Adrenal gland (tissue), 9 donors: ENCODE measurements at regions not wholly inside any gene's neighbourhood (a gene's known extent, or its start where the extent isn't known, plus 50 kb on each side); places are given as distances from the start of the nearest gene placed in this dataset.

Source experiments
- DNase-seq, 7 donors: peaks; one replicate each; pipeline ENCODE4 v3.0.0-alpha.2; 2019 to 2020
- H3K27ac ChIP-seq, 5 donors: fragments of 200-600 bp; sonication (generic) in 4 of 5; 1 replicate in 3 of 5; 2 replicates in 2 of 5; pipeline versions ENCODE4 v1.5.1 to v1.8.0; 2016 to 2020; ENCODE audit warnings: mild to moderate bottlenecking in 1 of 5
- H3K27me3 ChIP-seq: fragments of 200-600 bp; 2 replicates; pipeline ENCODE4 v1.8.0; 2021
- H3K36me3 ChIP-seq, 2 donors: fragments of 200-600 bp; replicated peaks in 1 of 2; 1 replicate in 1 of 2; 2 replicates in 1 of 2; pipeline versions ENCODE4 v1.5.1 to v1.8.0; 2018 to 2022
- H3K4me1 ChIP-seq, 2 donors: fragments of 200-600 bp; replicated peaks in 1 of 2; 1 replicate in 1 of 2; 2 replicates in 1 of 2; pipeline versions ENCODE4 v1.5.1 to v1.8.0; 2018 to 2021
- H3K4me3 ChIP-seq, 4 donors: fragments of 200-600 bp; sonication (generic) in 3 of 4; one replicate each; pipeline ENCODE4 v1.5.1; 2016 to 2018
- H3K9me3 ChIP-seq, 3 donors: fragments of 200-600 bp; sonication (generic) in 1 of 3; replicated peaks in 1 of 3; 1 replicate in 2 of 3; 2 replicates in 1 of 3; pipeline versions ENCODE4 v1.5.1 to v1.8.0; 2016 to 2021
- CTCF ChIP-seq, 6 experiments: fragments of 450-650 bp in 4 of 6; fragments of 200-600 bp in 2 of 6; sonication (generic) in 1 of 6; IDR thresholded peaks; 1 replicate in 5 of 6; 2 replicates in 1 of 6; pipeline versions ENCODE4 v1.5.1 to v1.8.0; 2016 to 2021; ENCODE audit warnings: antibody characterized with exemption in 6 of 6, mild to moderate bottlenecking in 2 of 6, moderate library complexity in 1 of 6
- POLR2A ChIP-seq, 2 donors: fragments of 450-650 bp; IDR thresholded peaks; one replicate each; pipeline ENCODE4 v1.6.1; 2017; ENCODE audit warnings: antibody characterized with exemption in 2 of 2, mild to moderate bottlenecking in 2 of 2, moderate library complexity in 1 of 2
- WGBS, 4 donors: extraction: QIAGEN DNeasy Blood & Tissue Kit in 2 of 4; methylation state at CpG; one replicate each; pipeline versions ENCODE4 v1.1.5 to v1.1.7; 2013 to 2017; 5-methylcytosine and 5-hydroxymethylcytosine counted together
- intact Hi-C, 2 donors: fragments of 100-400 bp; cut with DNase I; formaldehyde crosslinking; loops; one replicate each; pipeline versions ENCODE4 v1.14.1 to v1.15.0; 2022 to 2023
- donor health status: healthy with polysubstance abuse.
- donor health status: Bipolar disorder and iron deficiency.
- donor health status: DM: yes; HTN: yes; CAD: no.
- donor health status: DM: no; HTN: no; CAD: no.
- donor health status: DM: no; HTN: no; CAD: no.

DNA sequence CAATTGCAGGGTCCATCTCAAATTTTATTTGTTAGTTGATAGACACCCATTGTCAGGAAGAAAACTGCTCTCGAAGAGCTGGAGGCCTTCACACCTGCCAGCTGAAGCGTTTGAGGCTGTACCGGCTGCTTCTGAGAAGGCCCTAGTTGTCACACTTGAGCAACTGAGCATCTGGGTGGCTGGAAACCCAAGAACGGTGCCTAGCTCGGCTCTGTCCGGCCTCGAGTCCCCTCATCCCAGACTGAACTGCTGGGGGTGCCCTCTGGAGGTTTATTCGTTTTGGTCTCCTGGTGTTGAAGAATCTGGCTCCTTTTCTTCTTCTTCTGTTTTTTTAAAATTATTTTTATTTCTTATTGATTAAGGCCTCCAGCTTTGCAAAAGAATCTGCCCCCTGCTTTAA, 59.3 kb upstream of the EXOC6 start:
- intact Hi-C loops = no loop called here
- Histone ChIP-seq H3K36me3 (no peaks in the 10 kb centered on the region), H3K4me3 (no peak overlapping the region), H3K4me1 (no peaks in the 10 kb centered on the region), H3K27me3 (no peaks in the 10 kb centered on the region), H3K27ac (no peak overlapping the region), H3K9me3 (no peaks in the 10 kb centered on the region)
- TF ChIP-seq CTCF (IDR thresholded peaks at IDR 0.05) (no peak), POLR2A (IDR thresholded peaks at IDR 0.05) (no peak)
- 89 to 94% (median 91%) methylated on average over 5 to 8 of the region's 8 CpGs for WGBS, 4 donors
- DNase-seq = no peak

DNA sequence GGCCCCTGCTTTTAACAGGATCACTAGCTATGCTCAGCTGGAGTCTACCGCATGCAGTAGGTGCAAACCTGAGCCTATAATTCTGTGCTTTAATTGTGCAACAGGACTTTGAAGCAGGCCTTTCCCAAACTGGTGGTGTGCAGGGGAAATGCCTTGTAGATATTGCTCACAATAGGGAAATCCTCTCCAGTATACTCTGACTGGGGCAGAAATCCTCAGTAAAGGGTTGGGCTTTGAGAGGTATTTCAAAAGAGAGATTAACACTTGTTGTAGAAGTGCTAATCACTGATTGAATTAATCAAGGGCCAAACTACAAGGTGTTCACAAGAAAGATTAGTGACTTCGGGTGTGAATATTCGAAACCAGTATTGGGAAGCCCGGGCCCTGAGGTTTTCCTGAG, 58.5 kb upstream of the EXOC6 start:
- 66 to 77% (median 72%) methylated on average over 3 to 4 of the region's 4 CpGs for WGBS, 4 donors
- no peaks in the 10 kb centered on the region for H3K4me1 ChIP-seq
- H3K27ac ChIP-seq = no peak overlapping the region
- TF ChIP-seq CTCF (IDR thresholded peaks at IDR 0.05) (no peak), POLR2A (IDR thresholded peaks at IDR 0.05) (no peak)
- intact Hi-C loops = no loop called here
- no peaks in the 10 kb centered on the region for H3K36me3 ChIP-seq
- H3K4me3 ChIP-seq = no peak overlapping the region
- no peaks in the 10 kb centered on the region for H3K27me3 ChIP-seq
- no peak for DNase-seq
- no peaks in the 10 kb centered on the region for H3K9me3 ChIP-seq

DNA sequence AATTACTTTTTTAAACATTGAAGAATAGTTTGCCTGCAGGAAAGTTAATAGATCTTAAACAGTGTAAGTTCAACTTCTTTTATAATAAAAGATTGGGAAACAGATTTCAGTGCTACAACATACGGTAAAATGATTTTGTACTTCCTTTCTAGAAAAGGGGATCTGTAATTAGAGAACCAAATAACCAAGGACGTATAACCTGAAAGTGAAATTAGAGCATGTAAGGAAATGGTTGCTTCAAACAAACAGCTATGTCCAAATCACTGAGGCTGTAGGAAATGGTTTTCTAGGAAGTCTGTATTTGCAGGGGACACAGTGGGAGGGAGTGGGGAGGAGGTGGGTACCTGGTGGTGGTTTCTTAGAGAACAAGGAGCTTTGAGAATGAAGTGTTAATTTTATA, 57.9 kb upstream of the EXOC6 start:
- Histone ChIP-seq H3K27me3 (no peaks in the 10 kb centered on the region), H3K27ac (no peak overlapping the region), H3K36me3 (no peaks in the 10 kb centered on the region), H3K9me3 (no peaks in the 10 kb centered on the region), H3K4me3 (no peak overlapping the region), H3K4me1 (no peaks in the 10 kb centered on the region)
- TF ChIP-seq POLR2A (IDR thresholded peaks at IDR 0.05) (no peak), CTCF (IDR thresholded peaks at IDR 0.05) (no peak)
- no peak for DNase-seq
- intact Hi-C loops = no loop called here
- 59 to 71% (median 62%) methylated on average over 2 of the region's 2 CpGs for WGBS, 4 donors

GRCh38 chr10:92792661-92793060, 55.7 kb upstream of the EXOC6 start:
- no peaks in the 10 kb centered on the region for H3K9me3 ChIP-seq
- 93 to 100% (median 97%) methylated on average over 1 of the region's 1 CpG for WGBS, 4 donors
- no peaks in the 10 kb centered on the region for H3K36me3 ChIP-seq
- TF ChIP-seq CTCF (IDR thresholded peaks at IDR 0.05) (no peak), POLR2A (IDR thresholded peaks at IDR 0.05) (no peak)
- no peak for DNase-seq
- no peaks in the 10 kb centered on the region for H3K27me3 ChIP-seq
- H3K27ac ChIP-seq = no peak overlapping the region
- H3K4me3 ChIP-seq = no peak overlapping the region
- intact Hi-C loops = no loop called here
- no peaks in the 10 kb centered on the region for H3K4me1 ChIP-seq
